OCI-LY3 (cell line): ENCODE measurements at regions not wholly inside any gene's neighbourhood (a gene's known extent, or its start where the extent isn't known, plus 50 kb on each side); places are given as distances from the start of the nearest gene placed in this dataset.

ENCODE experiments used
- EZH2phosphoT487 ChIP-seq: fragments of 200-600 bp; shearing (Covaris generic); IDR thresholded peaks from 2 replicates; pipeline ENCODE4 v1.6.1; 2018; ENCODE audit warnings: antibody characterized with exemption, mixed run types, low read depth
- TF ChIP-seq, protein P1 (sequence below): fragments of 200-600, 300-600 bp; sonication (generic); IDR thresholded peaks from 2 replicates; pipeline ENCODE4 v1.5.1; 2014; ENCODE audit warnings: antibody characterized with exemption, low read length, low read depth

DNA sequence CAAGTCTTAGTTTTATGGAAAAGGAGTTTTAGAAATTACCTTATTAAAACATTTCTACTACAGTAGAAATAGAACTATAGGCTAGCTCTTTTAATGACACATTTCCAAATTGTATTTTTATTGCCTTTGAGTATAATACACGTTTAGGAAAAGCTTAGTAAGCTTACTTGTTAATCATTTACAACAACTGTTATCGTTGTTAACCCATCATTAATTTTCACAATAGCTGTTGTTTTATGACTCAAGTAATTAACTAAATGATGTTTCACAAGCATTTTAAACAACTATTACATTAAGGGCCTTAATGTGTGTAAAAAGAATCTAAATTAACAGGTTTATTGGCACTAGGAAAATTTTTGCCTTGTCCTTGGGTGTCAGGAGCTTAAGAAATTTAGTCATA is 120.5 kb upstream of the THRB start:
- TF ChIP-seq, protein P1, sequence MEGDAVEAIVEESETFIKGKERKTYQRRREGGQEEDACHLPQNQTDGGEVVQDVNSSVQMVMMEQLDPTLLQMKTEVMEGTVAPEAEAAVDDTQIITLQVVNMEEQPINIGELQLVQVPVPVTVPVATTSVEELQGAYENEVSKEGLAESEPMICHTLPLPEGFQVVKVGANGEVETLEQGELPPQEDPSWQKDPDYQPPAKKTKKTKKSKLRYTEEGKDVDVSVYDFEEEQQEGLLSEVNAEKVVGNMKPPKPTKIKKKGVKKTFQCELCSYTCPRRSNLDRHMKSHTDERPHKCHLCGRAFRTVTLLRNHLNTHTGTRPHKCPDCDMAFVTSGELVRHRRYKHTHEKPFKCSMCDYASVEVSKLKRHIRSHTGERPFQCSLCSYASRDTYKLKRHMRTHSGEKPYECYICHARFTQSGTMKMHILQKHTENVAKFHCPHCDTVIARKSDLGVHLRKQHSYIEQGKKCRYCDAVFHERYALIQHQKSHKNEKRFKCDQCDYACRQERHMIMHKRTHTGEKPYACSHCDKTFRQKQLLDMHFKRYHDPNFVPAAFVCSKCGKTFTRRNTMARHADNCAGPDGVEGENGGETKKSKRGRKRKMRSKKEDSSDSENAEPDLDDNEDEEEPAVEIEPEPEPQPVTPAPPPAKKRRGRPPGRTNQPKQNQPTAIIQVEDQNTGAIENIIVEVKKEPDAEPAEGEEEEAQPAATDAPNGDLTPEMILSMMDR: no peak
- TF ChIP-seq EZH2phosphoT487: no peak
